ENCODE measurements at regions not wholly inside any gene's neighbourhood (a gene's known extent, or its start where the extent isn't known, plus 50 kb on each side); places are given as distances from the start of the nearest gene placed in this dataset.

DNA sequence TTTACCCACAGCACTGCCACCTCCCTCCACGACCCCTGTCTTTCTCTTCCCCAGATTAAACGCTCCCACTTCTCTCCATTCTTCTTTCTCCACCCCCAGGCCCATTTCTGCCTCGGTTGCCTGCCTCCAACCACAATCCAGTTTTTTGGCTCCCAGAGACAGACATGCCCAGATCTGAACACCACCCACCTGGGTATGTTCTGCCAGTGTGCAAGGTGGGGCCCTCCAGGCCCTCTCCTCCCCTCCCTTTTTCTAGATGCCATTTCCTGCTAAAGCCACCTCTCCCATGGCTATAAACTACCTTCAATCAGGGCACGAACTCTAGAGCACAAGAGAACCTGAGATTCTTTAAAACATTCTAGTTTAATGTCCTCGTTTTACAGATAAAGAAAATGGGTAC lies 63.3 kb downstream of the IRF2BPL start:
- peaks cover 7 to 19% of the 10 kb centered on the region in 2 donors for H3K27me3 Mint-ChIP-seq (ENCODE audit: low read depth in 2 of 2)
- peak overlapping the region in 1 of 2 donors; percentile 91 for H3K27ac Mint-ChIP-seq
- DNase-seq (no peak), ATAC-seq (no peak)
- intact Hi-C loops (cut with micrococcal nuclease) = loop anchor here (10.0 kb wide), 1 partner anchor 50 kb away; no protein-coding TSS in a partner anchor
- peak overlapping the region; percentile 64 for H3K4me3 Mint-ChIP-seq
- H3K4me3 ChIP-seq (ENCODE audit: low read length) = no peak overlapping the region
- TF ChIP-seq CTCF (IDR thresholded peaks at IDR 0.05) = no peak
- 83% methylated on average over 5 of the region's 5 CpGs for WGBS (ENCODE audit: insufficient coverage)
- no peaks in the 10 kb centered on the region for H3K36me3 Mint-ChIP-seq
- H3K9me3 Mint-ChIP-seq = no peaks in the 10 kb centered on the region
- H3K27me3 ChIP-seq (ENCODE audit: control insufficient read depth, insufficient read depth, low read length) = no peaks in the 10 kb centered on the region
- H3K36me3 ChIP-seq (ENCODE audit: control insufficient read depth, insufficient read depth, low read length) = no peaks in the 10 kb centered on the region
- H3K4me1 ChIP-seq (ENCODE audit: control insufficient read depth, insufficient read depth, low read length) = peaks cover 60% of the 10 kb centered on the region
- H3K27ac ChIP-seq (ENCODE audit: low read length) = peak overlapping the region; percentile 4
- no peaks in the 10 kb centered on the region for H3K9me3 ChIP-seq (ENCODE audit: control insufficient read depth, insufficient read depth, low read length)
- peaks cover 57 to 73% of the 10 kb centered on the region in 2 donors for H3K4me1 Mint-ChIP-seq

DNA sequence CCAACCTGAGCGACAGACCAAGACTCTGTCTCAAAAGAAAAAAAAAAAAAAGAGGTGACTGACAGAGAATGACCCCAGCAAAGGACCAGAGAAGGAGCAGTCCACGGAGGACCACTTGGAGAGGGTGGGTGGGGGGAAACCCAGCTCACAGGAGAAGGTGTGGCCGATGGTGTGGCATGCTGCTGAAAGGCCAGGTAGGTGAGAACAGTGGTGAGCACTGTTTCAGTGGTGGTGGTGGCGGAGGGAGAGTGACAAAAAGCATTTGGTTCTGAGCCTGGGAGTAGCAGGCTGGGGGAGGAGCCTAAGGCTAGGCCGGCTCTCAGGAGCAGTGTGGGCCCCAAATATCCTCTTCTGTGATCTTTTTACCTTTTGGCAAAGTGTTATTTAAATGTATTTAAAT lies 63.8 kb downstream of the IRF2BPL start:
- H3K9me3 ChIP-seq (ENCODE audit: control insufficient read depth, insufficient read depth, low read length) = no peaks in the 10 kb centered on the region
- H3K36me3 ChIP-seq (ENCODE audit: control insufficient read depth, insufficient read depth, low read length) = no peaks in the 10 kb centered on the region
- no peaks in the 10 kb centered on the region for H3K9me3 Mint-ChIP-seq
- H3K4me1 ChIP-seq (ENCODE audit: control insufficient read depth, insufficient read depth, low read length) = peaks cover 64% of the 10 kb centered on the region
- DNase-seq (no peak), ATAC-seq (peak in 1 of 3 donors; percentile 15)
- peak overlapping the region; percentile 4 for H3K27ac ChIP-seq (ENCODE audit: low read length)
- no peaks in the 10 kb centered on the region for H3K36me3 Mint-ChIP-seq
- H3K4me3 Mint-ChIP-seq = no peak overlapping the region
- no peak for TF ChIP-seq CTCF (IDR thresholded peaks at IDR 0.05)
- H3K27me3 Mint-ChIP-seq (ENCODE audit: low read depth in 2 of 2) = peaks cover 7 to 19% of the 10 kb centered on the region in 2 donors
- peak overlapping the region; percentile 58 to 91 for H3K27ac Mint-ChIP-seq
- H3K4me3 ChIP-seq (ENCODE audit: low read length) = no peak overlapping the region
- intact Hi-C loops (cut with micrococcal nuclease) = loop anchor here (10.0 kb wide), 1 partner anchor 50 kb away; no protein-coding TSS in a partner anchor
- 46% methylated on average over 5 of the region's 5 CpGs for WGBS (ENCODE audit: insufficient coverage)
- no peaks in the 10 kb centered on the region for H3K27me3 ChIP-seq (ENCODE audit: control insufficient read depth, insufficient read depth, low read length)
- H3K4me1 Mint-ChIP-seq = peaks cover 61 to 78% of the 10 kb centered on the region in 2 donors

DNA sequence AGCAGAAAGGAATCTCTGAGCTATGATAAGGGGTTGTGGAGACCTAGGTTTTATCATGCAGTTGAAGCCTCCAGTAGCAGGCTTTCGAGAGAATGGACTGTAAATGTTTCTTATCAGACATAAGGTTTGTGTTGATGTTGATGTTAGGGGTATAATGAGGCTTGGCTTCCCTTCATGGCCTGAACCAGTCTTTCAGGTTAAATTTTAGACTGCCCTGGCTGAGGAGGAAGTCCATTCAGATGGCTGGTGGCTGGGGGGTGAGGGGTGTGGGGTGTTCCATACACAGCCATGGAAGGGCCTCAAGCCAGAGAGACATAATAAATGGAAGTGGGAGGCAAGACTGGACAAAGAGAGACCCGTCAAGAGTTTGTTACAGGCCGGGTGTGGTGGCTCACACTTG lies 65.1 kb downstream of the IRF2BPL start:
- Mint-ChIP-seq H3K36me3 (no peaks in the 10 kb centered on the region), H3K4me3 (peak overlapping the region; percentile 25), H3K27ac (peak overlapping the region; percentile 91 to 95), H3K27me3 (ENCODE audit: low read depth in 2 of 2) (peaks cover 7 to 19% of the 10 kb centered on the region in 2 donors), H3K4me1 (peaks cover 65 to 89% of the 10 kb centered on the region in 2 donors), H3K9me3 (no peaks in the 10 kb centered on the region)
- Histone ChIP-seq H3K27ac (ENCODE audit: low read length) (no peak overlapping the region), H3K4me1 (ENCODE audit: control insufficient read depth, insufficient read depth, low read length) (peaks cover 76% of the 10 kb centered on the region), H3K36me3 (ENCODE audit: control insufficient read depth, insufficient read depth, low read length) (no peaks in the 10 kb centered on the region), H3K27me3 (ENCODE audit: control insufficient read depth, insufficient read depth, low read length) (no peaks in the 10 kb centered on the region), H3K4me3 (ENCODE audit: low read length) (no peak overlapping the region), H3K9me3 (ENCODE audit: control insufficient read depth, insufficient read depth, low read length) (no peaks in the 10 kb centered on the region)
- WGBS (ENCODE audit: insufficient coverage) = 94% methylated on average over 3 of the region's 3 CpGs
- no peak for ATAC-seq
- intact Hi-C loops (cut with micrococcal nuclease) = loop anchor here (10.0 kb wide), 1 partner anchor 49 kb away; no protein-coding TSS in a partner anchor
- no peak for DNase-seq
- no peak for TF ChIP-seq CTCF (IDR thresholded peaks at IDR 0.05)

DNA sequence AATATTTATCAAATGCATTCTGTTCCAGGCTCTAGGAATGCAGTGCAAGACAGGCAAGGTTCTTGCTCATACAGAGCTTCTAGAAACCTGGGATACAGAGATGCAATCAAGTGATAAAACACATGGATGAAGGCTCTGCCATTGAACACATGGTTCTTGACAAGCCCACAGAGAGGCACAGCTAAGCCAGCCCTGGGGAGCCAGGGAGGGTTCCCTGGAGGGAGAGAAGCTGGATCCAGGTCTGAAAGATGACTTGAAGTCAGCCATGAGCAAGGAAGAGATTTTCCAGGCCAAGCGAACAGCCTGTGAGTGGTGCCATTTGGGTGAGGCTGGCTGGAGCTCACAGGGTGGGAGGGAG lies 66.2 kb downstream of the IRF2BPL start:
- peak overlapping the region; percentile 68 for H3K27ac ChIP-seq (ENCODE audit: low read length)
- 96% methylated on average over 1 of the region's 1 CpG for WGBS (ENCODE audit: insufficient coverage)
- no peaks in the 10 kb centered on the region for H3K9me3 Mint-ChIP-seq
- peaks cover 87% of the 10 kb centered on the region for H3K4me1 ChIP-seq (ENCODE audit: control insufficient read depth, insufficient read depth, low read length)
- TF ChIP-seq CTCF (IDR thresholded peaks at IDR 0.05) = no peak
- ATAC-seq = no peak
- H3K27me3 Mint-ChIP-seq (ENCODE audit: low read depth in 2 of 2) = peaks cover 7 to 16% of the 10 kb centered on the region in 2 donors
- H3K9me3 ChIP-seq (ENCODE audit: control insufficient read depth, insufficient read depth, low read length) = no peaks in the 10 kb centered on the region
- H3K36me3 Mint-ChIP-seq = no peaks in the 10 kb centered on the region
- no peaks in the 10 kb centered on the region for H3K36me3 ChIP-seq (ENCODE audit: control insufficient read depth, insufficient read depth, low read length)
- peaks cover 70 to 92% of the 10 kb centered on the region in 2 donors for H3K4me1 Mint-ChIP-seq
- H3K4me3 Mint-ChIP-seq = peak overlapping the region; percentile 89
- intact Hi-C loops (cut with micrococcal nuclease) = loop anchor here (1.0 to 10.0 kb wide), 3 partner anchors 16 to 66 kb away; partner anchors contain the start of gene IRF2BPL
- H3K27me3 ChIP-seq (ENCODE audit: control insufficient read depth, insufficient read depth, low read length) = no peaks in the 10 kb centered on the region
- peak overlapping the region; percentile 91 to 95 for H3K27ac Mint-ChIP-seq
- H3K4me3 ChIP-seq (ENCODE audit: low read length) = peak overlapping the region; percentile 26
- no peak for DNase-seq
